Dedifferentiated amniotic fluid mesenchymal stem cell (primary cell): ENCODE measurements at regions not wholly inside any gene's neighbourhood (a gene's known extent, or its start where the extent isn't known, plus 50 kb on each side); places are given as distances from the start of the nearest gene placed in this dataset.
"Not testable (repeated sequence)": the region's sequence is repeated elsewhere in the genome, so short reads cannot be mapped to it uniquely, and the experiment has no call there.

Experiments used
- DNase-seq: peaks from one replicate; pipeline ENCODE4 v3.0.0-alpha.2; 2016; ENCODE audit errors: extremely low spot score

GRCh38 chr5:155507363-155507762, 493.8 kb downstream of the KIF4B start:
- no peak for DNase-seq

GRCh38 chr5:155508673-155509072, 495.1 kb downstream of the KIF4B start:
- DNase-seq, result no peak

- DNase-seq, result no peak
Observed at GRCh38 chr5:155512329-155512728, 498.8 kb downstream of the KIF4B start.

GRCh38 chr5:155514105-155514563, 500.6 kb downstream of the KIF4B start:
- no peak for DNase-seq

- DNase-seq, result no peak
Observed at GRCh38 chr5:155522540-155522939, 509.0 kb downstream of the KIF4B start.

- no peak for DNase-seq
Observed at GRCh38 chr5:155529362-155529761, 515.8 kb downstream of the KIF4B start.

GRCh38 chr5:155530046-155530445, 516.5 kb downstream of the KIF4B start:
- DNase-seq, result no peak

- no peak for DNase-seq
Observed at GRCh38 chr5:155532621-155533311, 519.2 kb downstream of the KIF4B start.

GRCh38 chr5:155540000-155540595, 526.5 kb downstream of the KIF4B start:
- DNase-seq, result no peak

- DNase-seq, result no peak
Observed at GRCh38 chr5:155546075-155546474, 532.5 kb downstream of the KIF4B start.

GRCh38 chr5:155554500-155554899, 540.9 kb downstream of the KIF4B start:
- DNase-seq, result no peak

GRCh38 chr5:155556222-155556621, 542.7 kb downstream of the KIF4B start:
- DNase-seq, result no peak

GRCh38 chr5:155556700-155557099, 543.1 kb downstream of the KIF4B start:
- DNase-seq, result no peak

GRCh38 chr5:155562158-155562557, 548.6 kb downstream of the KIF4B start:
- no peak for DNase-seq

GRCh38 chr5:155564541-155564940, 551.0 kb downstream of the KIF4B start:
- no peak for DNase-seq

- DNase-seq, result no peak
Observed at GRCh38 chr5:155575861-155576260, 562.3 kb downstream of the KIF4B start.

- DNase-seq, result not testable (repeated sequence)
Observed at GRCh38 chr5:155586808-155587207, 573.3 kb downstream of the KIF4B start.

- DNase-seq, result no peak
Observed at GRCh38 chr5:155587458-155587857, 573.9 kb downstream of the KIF4B start.

- no peak for DNase-seq
Observed at GRCh38 chr5:155591273-155591672, 577.7 kb downstream of the KIF4B start.

GRCh38 chr5:155594270-155594669, 580.7 kb downstream of the KIF4B start:
- DNase-seq, result no peak

- DNase-seq, result no peak
Observed at GRCh38 chr5:155595791-155596190, 582.2 kb downstream of the KIF4B start.

- no peak for DNase-seq
Observed at GRCh38 chr5:155598552-155598951, 585.0 kb downstream of the KIF4B start.

GRCh38 chr5:155605920-155606319, 592.4 kb downstream of the KIF4B start:
- no peak for DNase-seq
